B cell (primary cell): ENCODE measurements at regions not wholly inside any gene's neighbourhood (a gene's known extent, or its start where the extent isn't known, plus 50 kb on each side); places are given as distances from the start of the nearest gene placed in this dataset.

Experiments
- ATAC-seq: fragments of 200-7000 bp; cut with Tn5 transposase; one replicate; pipeline ENCODE4 v1.10.0; 2021; ENCODE audit warnings: low read depth, mild to moderate bottlenecking, moderate number of reproducible peaks, moderate library complexity
- CTCF ChIA-PET: fragments of 350-600 bp; sonication (Branson Sonifier 250); formaldehyde crosslinking; loops from one replicate; lab custom pipeline; 2021; ENCODE audit warnings: antibody characterized with exemption, inconsistent platforms; lab: Charles Lee
- POLR2A ChIA-PET: fragments of 350-600 bp; sonication (Branson Sonifier 250); formaldehyde crosslinking; loops from one replicate; lab custom pipeline; 2021; ENCODE audit warnings: antibody characterized with exemption; lab: Charles Lee
- DNase-seq: peaks from one replicate; pipeline ENCODE4 v3.0.0; 2013
- H2AFZ ChIP-seq: 2 replicates; pipeline ENCODE4 v1.6.1; 2012; ENCODE audit warnings: mild to moderate bottlenecking, low read depth, low read length; ENCODE audit not compliant: insufficient read depth, poor library complexity, severe bottlenecking
- H3K27ac ChIP-seq, 2 donors: 1 replicate in 1 of 2; 2 replicates in 1 of 2; pipeline ENCODE4 v1.5.1; 2012 to 2013; ENCODE audit warnings: low read length in 2 of 2, mild to moderate bottlenecking in 2 of 2, moderate library complexity in 1 of 2
- H3K27me3 ChIP-seq, 4 experiments: fragments of 200-600 bp in 1 of 4; sonication (generic) in 1 of 4; replicated peaks in 1 of 4; 1 replicate in 2 of 4; 2 replicates in 2 of 4; pipeline versions ENCODE4 v1.6.1 to v1.7.0; 2013 to 2016; ENCODE audit warnings: low read length in 3 of 4, mild to moderate bottlenecking in 2 of 4, mixed read lengths in 1 of 4, moderate library complexity in 1 of 4; ENCODE audit not compliant: insufficient read depth in 4 of 4, control insufficient read depth in 3 of 4; ENCODE audit errors: control extremely low read depth in 1 of 4
- H3K36me3 ChIP-seq, 2 experiments: replicated peaks in 1 of 2; 1 replicate in 1 of 2; 2 replicates in 1 of 2; pipeline versions ENCODE4 v1.6.1 to v1.7.1; 2013; ENCODE audit warnings: low read length in 1 of 2; ENCODE audit not compliant: insufficient read depth in 2 of 2, control insufficient read depth in 1 of 2; ENCODE audit errors: control extremely low read depth in 1 of 2, extremely low read depth in 1 of 2
- H3K4me1 ChIP-seq, 2 donors: fragments of 200-600 bp in 1 of 2; sonication (generic) in 1 of 2; 1 replicate in 1 of 2; 2 replicates in 1 of 2; pipeline versions ENCODE4 v1.5.1 to v1.6.1; 2013 to 2017; ENCODE audit warnings: low read length in 2 of 2; ENCODE audit not compliant: control insufficient read depth in 2 of 2, insufficient read depth in 2 of 2
- H3K4me2 ChIP-seq: replicated peaks from 2 replicates; pipeline ENCODE3; 2012; ENCODE audit warnings: mild to moderate bottlenecking, low read depth, low read length; ENCODE audit not compliant: poor library complexity, severe bottlenecking
- H3K4me3 ChIP-seq, 5 experiments: fragments of 200-600 bp in 1 of 5; sonication (generic) in 1 of 5; 1 replicate in 3 of 5; 2 replicates in 2 of 5; pipeline versions ENCODE4 v1.5.1 to v1.7.0; 2011 to 2016; ENCODE audit warnings: low read length in 4 of 5, mild to moderate bottlenecking in 4 of 5, low read depth in 2 of 5, control low read depth in 1 of 5, moderate library complexity in 1 of 5; ENCODE audit not compliant: insufficient read depth in 1 of 5; ENCODE audit errors: control extremely low read depth in 1 of 5, extremely low read depth in 1 of 5
- H3K79me2 ChIP-seq: fragments of 200-600 bp; sonication (generic); one replicate; pipeline ENCODE4 v1.6.0; 2016; ENCODE audit warnings: low read length; ENCODE audit not compliant: control insufficient read depth, insufficient read depth
- H3K9ac ChIP-seq: fragments of 200-600 bp; sonication (generic); 2 replicates; pipeline ENCODE4 v1.6.1; 2017; ENCODE audit warnings: mild to moderate bottlenecking, low read length, moderate library complexity
- H3K9me3 ChIP-seq, 3 donors: one replicate each; pipeline versions ENCODE4 v1.6.1 to v1.7.1; 2013; ENCODE audit warnings: low read length in 2 of 3; ENCODE audit not compliant: control insufficient read depth in 2 of 3, insufficient read depth in 1 of 3; ENCODE audit errors: control extremely low read depth in 1 of 3
- H4K20me1 ChIP-seq: 2 replicates; pipeline ENCODE4 v1.6.0; 2012; ENCODE audit warnings: mild to moderate bottlenecking, low read length; ENCODE audit not compliant: insufficient read depth, control insufficient read depth, poor library complexity, severe bottlenecking
- H3K27ac Mint-ChIP-seq: one replicate; pipeline ENCODE4 v1.8.0; 2021; ENCODE audit warnings: mixed read lengths
- H3K27me3 Mint-ChIP-seq: one replicate; pipeline ENCODE4 v1.8.0; 2021; ENCODE audit warnings: mixed read lengths
- H3K4me1 Mint-ChIP-seq: one replicate; pipeline ENCODE4 v1.8.0; 2021; ENCODE audit warnings: mixed read lengths
- H3K4me3 Mint-ChIP-seq: one replicate; pipeline ENCODE4 v1.8.0; 2021; ENCODE audit warnings: mixed read lengths
- H3K9me3 Mint-ChIP-seq: one replicate; pipeline ENCODE4 v1.8.0; 2022; ENCODE audit warnings: mixed read lengths; ENCODE audit not compliant: insufficient read depth
- CTCF ChIP-seq: fragments of 200-600 bp; IDR thresholded peaks from one replicate; pipeline ENCODE4 v1.8.0; 2022; ENCODE audit warnings: antibody characterized with exemption, mild to moderate bottlenecking
- EZH2 ChIP-seq: IDR thresholded peaks from 2 replicates; pipeline ENCODE4 v1.6.1; 2012; ENCODE audit warnings: borderline replicate concordance, low read depth, mild to moderate bottlenecking, moderate library complexity, low read length; ENCODE audit not compliant: insufficient read depth, poor library complexity, severe bottlenecking
- WGBS: methylation state at CpG from one replicate; pipeline ENCODE4 v1.1.5; 2013; ENCODE audit warnings: missing lambda C conversion rate; ENCODE audit not compliant: insufficient coverage; 5-methylcytosine and 5-hydroxymethylcytosine counted together
- intact Hi-C: fragments of 100-400 bp; cut with micrococcal nuclease; formaldehyde crosslinking; loops from one replicate; pipeline ENCODE4 v1.10.0; 2022

GRCh38 chr9:111192650-111193049, 137.4 kb downstream of the OR2K2 start:
- no peak overlapping the region for H3K4me3 ChIP-seq
- Mint-ChIP-seq H3K4me1 (no peaks in the 10 kb centered on the region), H3K27me3 (peaks cover 3% of the 10 kb centered on the region), H3K4me3 (no peak overlapping the region), H3K27ac (no peak overlapping the region), H3K9me3 (no peaks in the 10 kb centered on the region)
- peaks cover 0 to 3% (median 0%) of the 10 kb centered on the region in 4 experiments for H3K27me3 ChIP-seq
- TF ChIP-seq EZH2, result no peak
- TF ChIP-seq CTCF, result no peak
- CTCF ChIA-PET, result no interaction called here
- H4K20me1 ChIP-seq, result no peaks in the 10 kb centered on the region
- ATAC-seq (no peak), DNase-seq (no peak)
- no peak overlapping the region for H3K9ac ChIP-seq
- POLR2A ChIA-PET, result no interaction called here
- H3K36me3 ChIP-seq, result no peaks in the 10 kb centered on the region
- no peak overlapping the region for H3K4me2 ChIP-seq
- intact Hi-C loops, result no loop called here
- 50% methylated on average over 1 of the region's 2 CpGs for WGBS
- H3K4me1 ChIP-seq, result no peaks in the 10 kb centered on the region
- H3K79me2 ChIP-seq, result no peaks in the 10 kb centered on the region
- H2AFZ ChIP-seq, result no peak overlapping the region
- H3K9me3 ChIP-seq, result no peaks in the 10 kb centered on the region
- H3K27ac ChIP-seq, result no peak overlapping the region

DNA sequence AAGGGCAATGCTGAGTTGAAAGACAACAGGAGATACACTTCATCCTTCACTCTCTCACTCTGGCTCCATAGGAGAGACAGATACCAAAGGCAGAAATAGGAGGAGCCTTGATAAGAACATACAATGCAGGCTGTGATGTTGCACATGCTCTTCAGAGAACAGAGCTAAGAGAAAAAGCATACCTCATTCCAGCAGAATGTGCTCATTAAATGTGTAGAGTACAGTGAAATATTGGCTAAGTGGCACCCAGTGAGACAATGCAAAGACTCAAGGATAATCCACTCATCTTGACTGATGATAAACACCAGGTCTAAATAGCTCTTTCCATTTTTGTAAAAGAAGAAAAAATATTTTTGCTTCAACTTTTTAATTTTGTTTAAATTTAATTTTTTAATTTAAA, 139.7 kb downstream of the OR2K2 start:
- Histone ChIP-seq H3K36me3 (no peaks in the 10 kb centered on the region), H3K4me1 (no peaks in the 10 kb centered on the region), H3K9me3 (no peaks in the 10 kb centered on the region), H3K4me2 (no peak overlapping the region), H3K79me2 (no peaks in the 10 kb centered on the region), H3K4me3 (no peak overlapping the region), H4K20me1 (no peaks in the 10 kb centered on the region), H2AFZ (no peak overlapping the region), H3K9ac (no peak overlapping the region), H3K27me3 (no peaks in the 10 kb centered on the region), H3K27ac (no peak overlapping the region)
- peaks cover 3% of the 10 kb centered on the region for H3K27me3 Mint-ChIP-seq
- CTCF ChIA-PET, result no interaction called here
- TF ChIP-seq EZH2 (no peak), CTCF (no peak)
- no peaks in the 10 kb centered on the region for H3K4me1 Mint-ChIP-seq
- no peak overlapping the region for H3K27ac Mint-ChIP-seq
- ATAC-seq (no peak), DNase-seq (no peak)
- POLR2A ChIA-PET, result no interaction called here
- intact Hi-C loops, result no loop called here
- no peaks in the 10 kb centered on the region for H3K9me3 Mint-ChIP-seq
- no peak overlapping the region for H3K4me3 Mint-ChIP-seq
